Fibroblast of lung (primary cell): ENCODE measurements at regions not wholly inside any gene's neighbourhood (a gene's known extent, or its start where the extent isn't known, plus 50 kb on each side); places are given as distances from the start of the nearest gene placed in this dataset.

ENCODE experiments used
- EZH2 ChIP-seq: IDR thresholded peaks from 2 replicates; pipeline ENCODE4 v1.5.1; 2012; ENCODE audit warnings: low read length, control low read depth, mild to moderate bottlenecking; ENCODE audit errors: missing control alignments
- TF ChIP-seq, protein P1 (sequence below), 2 donors: IDR thresholded peaks in 1 of 2; conservative IDR thresholded peaks in 1 of 2; 1 replicate in 1 of 2; 2 replicates in 1 of 2; pipeline ENCODE4 v1.5.1; 2011 to 2012; ENCODE audit warnings: low read length in 2 of 2, control low read depth in 1 of 2, inconsistent platforms in 1 of 2, low read depth in 1 of 2, mild to moderate bottlenecking in 1 of 2

DNA sequence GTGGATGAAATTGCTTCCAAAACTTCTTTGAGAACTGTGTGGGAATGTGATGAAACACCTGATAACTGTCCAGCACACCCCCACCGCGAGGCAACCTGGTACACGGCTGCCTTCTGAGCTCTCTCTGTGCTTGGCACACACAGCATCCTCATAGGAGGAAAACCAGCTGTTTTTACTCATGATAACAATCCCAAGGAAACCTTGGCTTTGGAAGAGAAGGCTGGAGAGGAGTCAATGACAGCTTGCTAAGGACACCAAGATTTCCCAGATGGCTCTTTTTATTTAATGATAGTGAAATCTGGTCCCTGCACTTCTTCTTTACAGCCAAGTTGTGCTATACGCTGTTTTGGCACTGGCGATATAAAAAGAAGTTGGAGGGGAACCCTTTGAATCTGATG is 232.5 kb upstream of the FN1 start:
- TF ChIP-seq EZH2 = no peak
- TF ChIP-seq, protein P1, sequence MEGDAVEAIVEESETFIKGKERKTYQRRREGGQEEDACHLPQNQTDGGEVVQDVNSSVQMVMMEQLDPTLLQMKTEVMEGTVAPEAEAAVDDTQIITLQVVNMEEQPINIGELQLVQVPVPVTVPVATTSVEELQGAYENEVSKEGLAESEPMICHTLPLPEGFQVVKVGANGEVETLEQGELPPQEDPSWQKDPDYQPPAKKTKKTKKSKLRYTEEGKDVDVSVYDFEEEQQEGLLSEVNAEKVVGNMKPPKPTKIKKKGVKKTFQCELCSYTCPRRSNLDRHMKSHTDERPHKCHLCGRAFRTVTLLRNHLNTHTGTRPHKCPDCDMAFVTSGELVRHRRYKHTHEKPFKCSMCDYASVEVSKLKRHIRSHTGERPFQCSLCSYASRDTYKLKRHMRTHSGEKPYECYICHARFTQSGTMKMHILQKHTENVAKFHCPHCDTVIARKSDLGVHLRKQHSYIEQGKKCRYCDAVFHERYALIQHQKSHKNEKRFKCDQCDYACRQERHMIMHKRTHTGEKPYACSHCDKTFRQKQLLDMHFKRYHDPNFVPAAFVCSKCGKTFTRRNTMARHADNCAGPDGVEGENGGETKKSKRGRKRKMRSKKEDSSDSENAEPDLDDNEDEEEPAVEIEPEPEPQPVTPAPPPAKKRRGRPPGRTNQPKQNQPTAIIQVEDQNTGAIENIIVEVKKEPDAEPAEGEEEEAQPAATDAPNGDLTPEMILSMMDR (conservative IDR thresholded peaks at IDR 0.05 in 1 of 2, IDR thresholded peaks at IDR 0.05 in 1 of 2; ENCODE audit: low read depth in 1 of 2, low read length in 2 of 2) = no peak
